ENCODE measurements at regions not wholly inside any gene's neighbourhood (a gene's known extent, or its start where the extent isn't known, plus 50 kb on each side); places are given as distances from the start of the nearest gene placed in this dataset.

- H3K27me3 Mint-ChIP-seq: no peaks in the 10 kb centered on the region
- H3K4me1 Mint-ChIP-seq: no peaks in the 10 kb centered on the region
- POLR2A ChIA-PET: no interaction called here
- H3K9me3 Mint-ChIP-seq: peaks cover 0 to 5% (median 2%) of the 10 kb centered on the region in 9 donors
- ATAC-seq: no peak
- no peak overlapping the region for H3K4me3 Mint-ChIP-seq
- DNase-seq: no peak
- no peaks in the 10 kb centered on the region for H3K36me3 Mint-ChIP-seq
- no peak overlapping the region for H3K27ac Mint-ChIP-seq
Measured at GRCh38 chr16:5850632-5851392, 753.2 kb upstream of the EEF2KMT start.

- no peak overlapping the region for H3K4me3 Mint-ChIP-seq
- no peaks in the 10 kb centered on the region for H3K27me3 Mint-ChIP-seq
- POLR2A ChIA-PET: no interaction called here
- peaks cover 0 to 3% (median 0%) of the 10 kb centered on the region in 9 donors for H3K9me3 Mint-ChIP-seq
- DNase-seq (no peak), ATAC-seq (no peak)
- H3K4me1 Mint-ChIP-seq: no peaks in the 10 kb centered on the region
- no peak overlapping the region for H3K27ac Mint-ChIP-seq
- no peaks in the 10 kb centered on the region for H3K36me3 Mint-ChIP-seq
Measured at GRCh38 chr16:5845046-5845445, 747.5 kb upstream of the EEF2KMT start.

- no peak overlapping the region for H3K4me3 Mint-ChIP-seq
- peaks cover 0 to 2% (median 0%) of the 10 kb centered on the region in 4 donors for H3K4me1 Mint-ChIP-seq
- no peak overlapping the region for H3K27ac Mint-ChIP-seq
- H3K9me3 Mint-ChIP-seq: peaks cover 0 to 6% (median 0%) of the 10 kb centered on the region in 9 donors
- no peaks in the 10 kb centered on the region for H3K36me3 Mint-ChIP-seq
- POLR2A ChIA-PET: no interaction called here
- no peak for ATAC-seq
- H3K27me3 Mint-ChIP-seq: peaks cover 0 to 6% (median 1%) of the 10 kb centered on the region in 5 donors
- DNase-seq: no peak
Measured at GRCh38 chr16:5841974-5842373, 744.4 kb upstream of the EEF2KMT start.

- Mint-ChIP-seq H3K4me3 (no peak overlapping the region), H3K27ac (no peak overlapping the region), H3K9me3 (peaks cover 0 to 25% (median 6%) of the 10 kb centered on the region in 9 donors), H3K36me3 (peaks cover 0 to 4% (median 0%) of the 10 kb centered on the region in 3 donors), H3K4me1 (peaks cover 0 to 2% (median 0%) of the 10 kb centered on the region in 4 donors), H3K27me3 (peaks cover 0 to 18% (median 5%) of the 10 kb centered on the region in 5 donors)
- POLR2A ChIA-PET: no interaction called here
- ATAC-seq: no peak
- no peak for DNase-seq
Measured at GRCh38 chr16:5838725-5839124, 741.1 kb upstream of the EEF2KMT start.

GRCh38 chr16:5838071-5838470 is 740.5 kb upstream of the EEF2KMT start:
- no peak for ATAC-seq
- Mint-ChIP-seq H3K27me3 (peaks cover 0 to 18% (median 5%) of the 10 kb centered on the region in 5 donors), H3K36me3 (peaks cover 0 to 4% (median 0%) of the 10 kb centered on the region in 3 donors), H3K4me3 (no peak overlapping the region), H3K9me3 (peaks cover 0 to 25% (median 6%) of the 10 kb centered on the region in 9 donors), H3K27ac (no peak overlapping the region), H3K4me1 (peaks cover 0 to 2% (median 0%) of the 10 kb centered on the region in 4 donors)
- DNase-seq: no peak
- POLR2A ChIA-PET: no interaction called here

GRCh38 chr16:5837007-5837670 is 739.5 kb upstream of the EEF2KMT start:
- Mint-ChIP-seq H3K4me1 (peaks cover 0 to 2% (median 0%) of the 10 kb centered on the region in 4 donors), H3K9me3 (peaks cover 0 to 25% (median 6%) of the 10 kb centered on the region in 9 donors), H3K36me3 (peaks cover 0 to 4% (median 0%) of the 10 kb centered on the region in 3 donors), H3K27ac (no peak overlapping the region), H3K4me3 (no peak overlapping the region), H3K27me3 (peaks cover 0 to 18% (median 5%) of the 10 kb centered on the region in 5 donors)
- DNase-seq (no peak), ATAC-seq (no peak)
- POLR2A ChIA-PET: no interaction called here

- ATAC-seq: no peak
- Mint-ChIP-seq H3K27me3 (peaks cover 0 to 18% (median 5%) of the 10 kb centered on the region in 5 donors), H3K27ac (no peak overlapping the region), H3K4me3 (no peak overlapping the region), H3K36me3 (peaks cover 0 to 4% (median 0%) of the 10 kb centered on the region in 3 donors), H3K9me3 (peaks cover 0 to 25% (median 6%) of the 10 kb centered on the region in 9 donors), H3K4me1 (peaks cover 0 to 2% (median 0%) of the 10 kb centered on the region in 4 donors)
- POLR2A ChIA-PET: no interaction called here
- DNase-seq: no peak
Measured at GRCh38 chr16:5835876-5836275, 738.3 kb upstream of the EEF2KMT start.

GRCh38 chr16:5826332-5826731 is 728.7 kb upstream of the EEF2KMT start:
- Mint-ChIP-seq H3K36me3 (no peaks in the 10 kb centered on the region), H3K9me3 (peaks cover 0 to 14% (median 2%) of the 10 kb centered on the region in 9 donors), H3K27ac (no peak overlapping the region), H3K4me3 (no peak overlapping the region), H3K27me3 (peaks cover 0 to 7% (median 0%) of the 10 kb centered on the region in 5 donors), H3K4me1 (no peaks in the 10 kb centered on the region)
- POLR2A ChIA-PET: no interaction called here
- ATAC-seq (no peak), DNase-seq (no peak)

GRCh38 chr16:5820472-5820871 is 722.9 kb upstream of the EEF2KMT start:
- H3K27me3 Mint-ChIP-seq: peaks cover 0 to 7% (median 0%) of the 10 kb centered on the region in 5 donors
- no peak overlapping the region for H3K4me3 Mint-ChIP-seq
- H3K9me3 Mint-ChIP-seq: peaks cover 0 to 30% (median 6%) of the 10 kb centered on the region in 9 donors
- DNase-seq (no peak), ATAC-seq (no peak)
- H3K36me3 Mint-ChIP-seq: no peaks in the 10 kb centered on the region
- no peaks in the 10 kb centered on the region for H3K4me1 Mint-ChIP-seq
- POLR2A ChIA-PET: no interaction called here
- no peak overlapping the region for H3K27ac Mint-ChIP-seq

GRCh38 chr16:5815570-5816237 is 718.1 kb upstream of the EEF2KMT start:
- H3K27me3 Mint-ChIP-seq: peaks cover 0 to 7% (median 0%) of the 10 kb centered on the region in 5 donors
- no peaks in the 10 kb centered on the region for H3K36me3 Mint-ChIP-seq
- ATAC-seq (no peak), DNase-seq (no peak)
- H3K27ac Mint-ChIP-seq: no peak overlapping the region
- POLR2A ChIA-PET: no interaction called here
- H3K4me3 Mint-ChIP-seq: no peak overlapping the region
- H3K9me3 Mint-ChIP-seq: peaks cover 0 to 30% (median 8%) of the 10 kb centered on the region in 9 donors
- H3K4me1 Mint-ChIP-seq: no peaks in the 10 kb centered on the region

- H3K9me3 Mint-ChIP-seq: peaks cover 0 to 32% (median 4%) of the 10 kb centered on the region in 9 donors
- ATAC-seq: no peak
- POLR2A ChIA-PET: no interaction called here
Measured at GRCh38 chr16:5801396-5801795, 703.8 kb upstream of the EEF2KMT start.

GRCh38 chr16:5793556-5793955 is 696.0 kb upstream of the EEF2KMT start:
- Mint-ChIP-seq H3K4me1 (no peaks in the 10 kb centered on the region), H3K27ac (no peak overlapping the region), H3K9me3 (peaks cover 0 to 18% (median 0%) of the 10 kb centered on the region in 9 donors), H3K4me3 (no peak overlapping the region), H3K27me3 (peaks cover 0 to 4% (median 0%) of the 10 kb centered on the region in 5 donors), H3K36me3 (no peaks in the 10 kb centered on the region)
- POLR2A ChIA-PET: no interaction called here
- DNase-seq (no peak), ATAC-seq (no peak)

More at GRCh38 chr16:5801396-5801795, 703.8 kb upstream of the EEF2KMT start:
- Mint-ChIP-seq H3K4me3 (no peak overlapping the region), H3K27me3 (peaks cover 0 to 15% (median 0%) of the 10 kb centered on the region in 5 donors), H3K4me1 (no peaks in the 10 kb centered on the region), H3K27ac (no peak overlapping the region), H3K36me3 (no peaks in the 10 kb centered on the region)
- DNase-seq: no peak

All from naive thymus-derived CD8-positive, alpha-beta T cell (primary cell).